Stimulated activated naive CD8-positive, alpha-beta T cell treated with anti-CD3 and anti-CD28 coated beads, Interleukin-15, Interleukin-2, amounts not matched to agents 100 ng/mL and 50 ng/mL, for 24 hours (primary cell): ENCODE measurements at regions not wholly inside any gene's neighbourhood (a gene's known extent, or its start where the extent isn't known, plus 50 kb on each side); places are given as distances from the start of the nearest gene placed in this dataset.

Experiments used
- H3K27ac Mint-ChIP-seq: one replicate; pipeline ENCODE4 v1.8.0; 2021; ENCODE audit warnings: mild to moderate bottlenecking, mixed read lengths
- H3K27me3 Mint-ChIP-seq: one replicate; pipeline ENCODE4 v1.8.0; 2021; ENCODE audit warnings: mixed read lengths
- H3K36me3 Mint-ChIP-seq: one replicate; pipeline ENCODE4 v1.8.0; 2021; ENCODE audit warnings: low read depth, mixed read lengths
- H3K4me1 Mint-ChIP-seq: one replicate; pipeline ENCODE4 v1.8.0; 2021; ENCODE audit warnings: low read depth, mixed read lengths
- H3K4me3 Mint-ChIP-seq: one replicate; pipeline ENCODE4 v1.8.0; 2021; ENCODE audit warnings: mild to moderate bottlenecking, mixed read lengths
- H3K9me3 Mint-ChIP-seq: one replicate; pipeline ENCODE4 v1.8.0; 2021; ENCODE audit warnings: mixed read lengths

DNA sequence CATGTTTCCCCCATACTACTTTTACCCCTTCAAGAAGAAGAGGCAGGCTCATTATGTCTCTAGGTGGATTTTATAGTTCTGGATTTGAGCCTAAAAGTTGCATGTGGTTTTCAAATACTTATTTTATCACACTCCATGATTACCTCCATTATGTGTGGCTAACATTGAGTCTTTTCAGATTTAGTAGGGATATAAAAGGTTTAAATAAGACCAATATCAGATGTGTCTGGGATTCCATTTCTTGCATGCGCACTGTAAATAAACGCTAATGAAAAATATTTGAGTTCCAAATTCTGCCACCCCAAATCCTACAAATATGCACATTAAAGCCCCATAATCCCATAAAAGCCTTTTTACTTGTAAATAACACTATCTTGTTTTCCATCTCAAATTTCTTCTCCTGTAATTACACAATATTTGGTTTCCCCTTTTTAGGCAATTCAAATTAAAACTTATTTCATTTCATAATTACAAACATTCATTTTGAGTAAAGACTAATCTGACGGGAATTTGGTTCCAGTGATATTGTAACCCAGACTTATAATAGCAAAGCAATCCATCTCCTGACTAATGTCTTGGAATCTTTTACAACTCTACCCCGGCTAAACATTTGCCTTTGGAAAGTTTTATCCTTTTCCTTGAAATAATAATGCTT, 600.0 kb downstream of the SLC4A3 start:
- no peaks in the 10 kb centered on the region for H3K27me3 Mint-ChIP-seq
- no peak overlapping the region for H3K27ac Mint-ChIP-seq
- peaks cover 6% of the 10 kb centered on the region for H3K9me3 Mint-ChIP-seq
- no peaks in the 10 kb centered on the region for H3K36me3 Mint-ChIP-seq
- H3K4me1 Mint-ChIP-seq: no peaks in the 10 kb centered on the region
- H3K4me3 Mint-ChIP-seq: no peak overlapping the region

DNA sequence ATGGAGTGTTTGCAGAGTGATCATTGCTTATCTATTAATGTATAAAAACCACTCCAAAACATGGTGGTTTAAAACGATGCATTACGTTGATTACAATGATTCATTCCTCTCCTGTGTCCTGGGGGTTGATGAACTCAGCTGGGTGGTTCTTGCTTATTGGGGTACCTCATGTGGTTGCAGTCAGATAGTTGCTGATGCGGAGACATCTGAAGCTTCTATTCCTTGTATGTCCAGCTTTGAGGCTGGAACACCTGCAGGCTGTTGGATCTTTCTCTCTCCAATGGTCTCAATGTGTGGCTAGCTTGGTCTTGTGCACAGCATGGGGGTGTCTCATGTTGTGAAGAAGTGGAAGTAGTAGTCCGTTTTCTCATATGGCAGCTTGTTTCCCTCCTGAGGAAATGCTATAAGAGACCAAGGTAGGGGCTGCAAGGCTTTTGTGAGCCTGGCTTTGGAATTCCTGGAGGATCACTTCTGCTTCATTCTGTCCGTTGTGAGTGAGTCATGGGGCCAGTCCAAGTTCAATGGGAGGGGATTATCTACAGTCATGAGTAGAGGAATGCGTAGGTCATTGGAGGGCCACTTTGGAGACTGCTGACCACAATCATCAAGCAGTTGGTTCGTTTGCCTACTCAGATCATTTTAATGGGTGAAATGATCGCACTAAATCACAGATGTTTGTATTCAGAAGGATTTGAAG, 601.0 kb downstream of the SLC4A3 start:
- Mint-ChIP-seq H3K4me3 (no peak overlapping the region), H3K9me3 (peaks cover 6% of the 10 kb centered on the region), H3K4me1 (no peaks in the 10 kb centered on the region), H3K27me3 (no peaks in the 10 kb centered on the region), H3K36me3 (no peaks in the 10 kb centered on the region), H3K27ac (no peak overlapping the region)

DNA sequence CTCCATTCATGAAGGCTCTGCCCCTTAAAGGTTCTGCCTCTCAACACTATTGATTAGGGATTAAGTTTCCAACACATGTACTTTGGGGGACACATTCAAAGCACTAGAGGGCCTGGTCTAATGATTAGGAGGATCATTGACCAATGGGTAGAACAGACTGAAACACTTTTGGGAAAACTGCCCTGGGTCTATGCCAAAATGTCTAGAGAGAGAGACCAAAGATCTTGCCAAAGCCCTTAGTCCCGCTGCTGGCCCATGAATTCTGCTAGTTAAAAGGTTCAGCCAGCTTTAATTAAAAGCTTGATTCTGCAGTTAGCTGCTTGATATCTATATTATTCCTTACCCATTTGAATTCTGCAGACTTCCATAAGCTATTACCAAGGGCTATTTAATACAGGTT, 613.2 kb downstream of the SLC4A3 start:
- no peak overlapping the region for H3K27ac Mint-ChIP-seq
- no peak overlapping the region for H3K4me3 Mint-ChIP-seq
- no peaks in the 10 kb centered on the region for H3K4me1 Mint-ChIP-seq
- no peaks in the 10 kb centered on the region for H3K27me3 Mint-ChIP-seq
- H3K9me3 Mint-ChIP-seq: peaks cover 8% of the 10 kb centered on the region
- H3K36me3 Mint-ChIP-seq: no peaks in the 10 kb centered on the region

DNA sequence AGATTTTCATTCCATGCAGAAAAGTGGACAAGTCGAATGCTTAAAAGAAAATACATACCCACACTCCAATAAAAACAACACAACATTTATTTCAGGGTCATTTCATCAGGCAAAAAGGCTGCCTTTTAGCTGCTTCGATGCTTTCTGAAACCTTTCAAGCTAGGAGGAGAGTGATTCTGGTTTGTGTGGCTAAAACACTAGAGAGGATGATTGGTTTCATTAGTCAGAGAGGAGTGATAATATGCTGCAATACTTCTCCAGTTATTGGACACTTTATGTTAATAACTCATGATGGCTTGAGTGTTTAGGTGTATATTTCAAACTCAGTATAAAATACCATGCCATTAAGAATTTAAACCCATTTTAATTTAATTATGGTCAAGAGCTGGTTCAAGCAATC, 614.0 kb downstream of the SLC4A3 start:
- Mint-ChIP-seq H3K9me3 (peaks cover 3% of the 10 kb centered on the region), H3K27me3 (no peaks in the 10 kb centered on the region), H3K27ac (no peak overlapping the region), H3K4me3 (no peak overlapping the region), H3K36me3 (no peaks in the 10 kb centered on the region), H3K4me1 (no peaks in the 10 kb centered on the region)

DNA sequence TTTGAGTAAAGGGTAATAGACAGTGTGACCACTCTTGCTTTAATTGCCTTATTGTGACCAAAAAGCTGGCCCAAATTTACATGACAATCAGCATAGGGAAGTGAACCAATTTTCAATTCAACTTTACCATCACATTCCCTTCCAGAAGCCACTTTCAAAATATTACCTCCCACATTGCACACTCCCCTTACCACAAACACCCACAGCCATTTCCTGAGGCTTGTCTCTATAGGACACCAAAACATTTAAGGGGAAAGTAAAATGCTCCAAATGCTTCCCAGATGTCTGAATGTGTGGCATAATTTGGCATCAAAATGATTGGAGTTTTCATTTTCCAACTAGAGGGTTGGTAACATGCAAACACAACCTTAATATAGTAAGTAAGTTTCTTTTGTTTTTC, 616.1 kb downstream of the SLC4A3 start:
- Mint-ChIP-seq H3K9me3 (no peaks in the 10 kb centered on the region), H3K36me3 (no peaks in the 10 kb centered on the region), H3K27me3 (no peaks in the 10 kb centered on the region), H3K4me3 (no peak overlapping the region), H3K4me1 (no peaks in the 10 kb centered on the region), H3K27ac (no peak overlapping the region)

DNA sequence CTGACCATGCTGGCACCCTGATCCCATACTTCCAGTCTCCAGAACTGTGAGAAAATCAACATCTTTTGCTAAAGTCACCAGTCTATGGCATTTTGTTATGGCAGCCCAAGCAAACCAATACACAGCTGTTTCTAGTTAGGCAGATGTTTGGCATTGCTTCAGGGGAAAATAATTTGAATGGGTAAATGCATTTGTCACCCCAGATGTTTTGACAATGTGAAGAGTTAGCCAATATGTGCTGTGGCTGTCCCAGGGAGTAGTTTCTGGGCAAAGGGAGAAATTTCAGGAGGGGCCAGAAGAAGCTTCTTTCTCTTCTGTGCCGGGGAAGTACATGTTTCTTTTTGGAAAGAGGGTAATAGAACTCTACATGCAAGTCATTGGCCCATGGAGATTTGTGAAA, 619.0 kb downstream of the SLC4A3 start:
- Mint-ChIP-seq H3K9me3 (no peaks in the 10 kb centered on the region), H3K27ac (no peak overlapping the region)

DNA sequence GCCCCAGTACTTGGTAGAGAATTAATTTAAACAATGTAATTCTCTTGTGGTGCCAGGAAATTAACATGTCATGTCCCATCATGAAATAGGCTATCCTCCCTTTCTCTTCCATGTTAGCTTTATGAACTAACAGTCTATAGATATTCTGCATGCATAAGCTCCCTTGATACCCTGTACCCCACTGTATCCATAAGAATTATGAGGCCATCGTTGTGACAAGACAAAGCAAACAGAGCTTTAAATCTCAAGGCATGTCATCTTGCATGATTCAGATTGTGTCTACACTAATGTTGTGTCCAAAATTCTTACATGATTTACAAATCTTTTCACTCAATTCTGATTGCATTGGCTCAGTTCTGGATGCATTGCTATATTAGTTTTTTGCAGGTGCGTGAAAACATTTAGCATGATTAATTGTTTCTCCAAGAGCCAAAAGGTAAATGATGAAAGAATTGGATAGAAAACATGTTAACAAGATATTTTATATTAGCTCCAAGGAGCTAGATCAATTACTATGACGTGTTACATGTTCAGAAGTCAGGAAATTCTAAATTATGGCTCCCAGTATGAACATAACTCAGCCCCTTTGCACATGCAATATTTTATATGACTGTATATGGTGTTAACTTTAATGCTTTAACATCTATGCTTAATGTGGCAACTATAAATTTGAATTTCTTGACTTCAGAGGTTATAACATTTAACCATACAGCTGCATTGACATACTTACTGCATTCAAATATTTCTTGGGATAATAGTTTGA, 620.3 kb downstream of the SLC4A3 start:
- no peaks in the 10 kb centered on the region for H3K4me1 Mint-ChIP-seq
- H3K9me3 Mint-ChIP-seq: no peaks in the 10 kb centered on the region
- H3K27ac Mint-ChIP-seq: no peak overlapping the region
- no peaks in the 10 kb centered on the region for H3K36me3 Mint-ChIP-seq
- no peaks in the 10 kb centered on the region for H3K27me3 Mint-ChIP-seq
- no peak overlapping the region for H3K4me3 Mint-ChIP-seq

More for the DNA sequence above, 619.0 kb downstream of the SLC4A3 start:
- no peaks in the 10 kb centered on the region for H3K36me3 Mint-ChIP-seq
- no peak overlapping the region for H3K4me3 Mint-ChIP-seq
- no peaks in the 10 kb centered on the region for H3K27me3 Mint-ChIP-seq
- H3K4me1 Mint-ChIP-seq: no peaks in the 10 kb centered on the region

DNA sequence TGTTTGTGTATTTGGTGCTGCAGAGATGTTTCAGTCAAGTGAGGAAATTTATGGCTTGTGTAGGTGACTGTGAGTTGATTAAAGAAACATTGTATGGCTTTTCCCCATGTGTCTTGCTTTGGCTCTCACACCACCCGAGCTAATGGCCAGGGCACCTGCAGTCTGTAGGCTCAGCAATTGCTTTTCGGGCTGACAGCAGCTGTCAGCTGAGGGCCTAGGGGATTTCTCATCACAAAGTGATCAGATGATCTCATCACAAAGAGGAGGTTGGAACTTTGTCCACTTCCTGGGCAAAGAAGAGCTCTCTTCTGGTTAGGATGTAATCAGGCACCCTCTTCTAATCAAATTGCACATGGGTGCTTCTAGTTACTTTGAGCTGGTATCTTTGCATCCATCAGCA, 632.2 kb downstream of the SLC4A3 start:
- Mint-ChIP-seq H3K36me3 (no peaks in the 10 kb centered on the region), H3K9me3 (no peaks in the 10 kb centered on the region), H3K27me3 (no peaks in the 10 kb centered on the region), H3K4me1 (no peaks in the 10 kb centered on the region), H3K27ac (no peak overlapping the region), H3K4me3 (no peak overlapping the region)

DNA sequence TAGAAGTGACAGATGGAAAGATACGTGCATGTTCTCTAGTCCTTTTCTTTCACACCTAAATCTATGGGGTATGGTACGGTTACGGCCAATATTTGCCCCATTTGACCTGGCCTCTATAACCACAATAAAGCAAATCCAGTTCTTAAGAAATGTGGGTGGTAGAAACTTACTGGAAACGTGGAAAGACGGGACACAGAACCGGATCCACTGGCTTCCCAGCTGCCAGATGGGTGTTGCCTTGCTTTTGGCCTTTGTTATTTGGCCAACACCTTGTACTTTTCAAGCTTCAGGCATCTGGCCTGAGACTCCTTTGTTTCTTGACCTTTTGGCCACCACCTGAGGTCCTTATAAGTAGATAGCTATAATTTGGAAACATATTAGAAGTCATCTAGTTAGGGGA, 635.9 kb downstream of the SLC4A3 start:
- H3K9me3 Mint-ChIP-seq: no peaks in the 10 kb centered on the region
- H3K4me3 Mint-ChIP-seq: no peak overlapping the region
- H3K4me1 Mint-ChIP-seq: no peaks in the 10 kb centered on the region
- no peak overlapping the region for H3K27ac Mint-ChIP-seq
- H3K36me3 Mint-ChIP-seq: no peaks in the 10 kb centered on the region
- no peaks in the 10 kb centered on the region for H3K27me3 Mint-ChIP-seq

DNA sequence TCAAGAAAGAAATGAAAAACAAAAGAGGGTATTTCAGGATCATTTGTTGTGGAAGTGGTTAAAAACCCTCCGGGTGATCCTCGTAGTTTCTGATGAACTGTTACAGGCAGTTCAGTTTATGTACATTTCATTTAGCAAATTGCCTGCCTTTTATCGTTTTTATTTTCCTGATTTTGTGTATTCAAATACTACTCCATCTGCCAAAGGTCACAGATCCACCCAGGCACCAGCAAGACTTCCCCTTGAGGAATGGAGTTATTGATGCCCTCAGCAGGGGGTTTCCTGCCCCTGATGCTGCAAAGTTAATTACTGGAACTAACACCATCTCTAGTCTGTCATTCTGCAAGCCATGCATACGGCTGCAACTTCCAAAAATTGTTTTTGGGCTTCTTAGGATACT, 641.9 kb downstream of the SLC4A3 start:
- Mint-ChIP-seq H3K27me3 (no peaks in the 10 kb centered on the region), H3K4me3 (no peak overlapping the region), H3K4me1 (no peaks in the 10 kb centered on the region), H3K27ac (no peak overlapping the region), H3K9me3 (no peaks in the 10 kb centered on the region), H3K36me3 (no peaks in the 10 kb centered on the region)

DNA sequence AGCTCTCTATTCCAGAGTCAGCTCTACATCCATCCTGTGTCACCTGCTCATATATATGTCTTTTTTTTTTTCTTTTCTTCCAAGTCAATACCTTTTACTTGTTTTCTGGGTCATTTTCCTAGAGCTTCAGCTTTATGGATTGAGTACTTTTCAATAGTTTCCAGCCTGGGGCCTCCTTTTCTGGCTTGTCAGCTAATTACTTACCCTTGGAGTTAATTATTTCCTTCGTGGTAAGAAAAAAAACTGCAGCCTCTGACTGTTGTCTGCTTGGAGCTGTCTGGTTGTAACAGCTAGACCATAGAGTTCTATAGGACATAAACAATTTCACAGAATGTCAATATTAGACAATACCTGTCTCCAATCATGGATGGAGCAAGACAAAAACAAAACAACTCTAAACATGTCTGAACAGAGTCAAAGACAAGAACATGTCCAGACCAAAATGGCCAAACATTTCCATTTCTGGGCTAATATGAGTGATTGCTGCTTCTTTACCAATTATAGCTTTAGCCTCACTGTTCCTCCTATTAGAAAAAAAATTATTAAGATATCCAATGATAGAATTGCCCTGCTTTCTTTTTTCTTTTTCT, 643.1 kb downstream of the SLC4A3 start:
- Mint-ChIP-seq H3K4me3 (no peak overlapping the region), H3K27ac (no peak overlapping the region), H3K9me3 (no peaks in the 10 kb centered on the region), H3K27me3 (no peaks in the 10 kb centered on the region), H3K4me1 (no peaks in the 10 kb centered on the region), H3K36me3 (no peaks in the 10 kb centered on the region)

DNA sequence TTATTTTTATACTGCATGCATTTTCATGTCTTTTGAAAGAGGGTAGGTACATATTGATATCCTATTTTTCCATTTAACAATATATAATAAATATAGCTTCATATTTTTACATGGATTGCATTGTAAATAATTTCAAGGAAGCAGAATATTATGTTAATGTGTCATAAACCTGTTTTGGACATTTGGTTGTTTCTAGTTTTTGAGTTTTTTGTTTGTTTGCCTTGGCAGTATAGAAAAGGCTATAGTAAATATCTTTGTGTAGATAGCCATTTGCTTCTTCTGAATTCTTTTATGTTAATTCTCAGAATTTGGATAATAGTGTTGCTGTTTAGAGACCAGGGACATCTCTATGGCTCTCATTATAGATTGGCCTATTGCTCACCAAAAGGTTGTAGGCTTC, 645.2 kb downstream of the SLC4A3 start:
- H3K9me3 Mint-ChIP-seq: no peaks in the 10 kb centered on the region
- H3K36me3 Mint-ChIP-seq: no peaks in the 10 kb centered on the region
- H3K27me3 Mint-ChIP-seq: no peaks in the 10 kb centered on the region
- no peak overlapping the region for H3K27ac Mint-ChIP-seq
- no peak overlapping the region for H3K4me3 Mint-ChIP-seq
- H3K4me1 Mint-ChIP-seq: no peaks in the 10 kb centered on the region

DNA sequence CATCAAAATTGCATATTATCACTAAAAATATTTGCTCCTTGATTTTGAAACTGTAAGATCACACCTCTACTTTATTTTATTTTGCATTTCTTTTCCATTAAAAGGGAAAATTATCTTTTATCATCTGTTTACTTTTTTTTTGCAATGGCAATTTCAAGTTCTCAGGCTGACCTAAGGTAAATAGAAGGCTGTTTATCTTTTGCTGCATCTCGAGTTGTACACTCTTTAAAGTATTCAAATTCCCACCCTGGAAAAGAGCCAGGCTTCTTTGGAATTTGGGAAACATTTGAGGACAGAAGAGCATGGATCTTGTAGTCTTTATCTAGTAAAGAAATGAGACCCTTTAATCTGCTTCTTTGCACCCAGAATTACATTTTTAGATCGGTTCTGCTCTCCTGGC, 645.7 kb downstream of the SLC4A3 start:
- no peaks in the 10 kb centered on the region for H3K9me3 Mint-ChIP-seq

DNA sequence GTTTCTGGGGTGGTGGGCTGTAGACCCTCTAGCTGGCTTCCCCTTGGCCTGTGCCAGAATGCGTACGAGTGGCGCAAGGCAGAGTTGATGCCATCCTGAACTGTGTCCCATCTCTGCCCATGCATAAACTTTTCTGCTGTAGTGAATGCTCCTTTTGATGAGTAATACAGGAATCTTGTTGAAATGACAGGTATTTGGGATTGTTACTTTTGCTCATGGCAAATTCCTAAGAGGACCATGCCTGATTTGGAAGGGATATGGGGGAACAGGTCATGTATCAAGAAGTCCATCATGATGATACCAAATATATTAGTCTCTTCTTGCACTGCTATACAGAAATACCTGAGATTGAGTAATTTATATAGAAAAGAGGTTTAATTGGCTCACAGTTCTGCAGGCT, 648.0 kb downstream of the SLC4A3 start:
- H3K27me3 Mint-ChIP-seq: no peaks in the 10 kb centered on the region
- no peak overlapping the region for H3K27ac Mint-ChIP-seq
- H3K9me3 Mint-ChIP-seq: no peaks in the 10 kb centered on the region
- no peaks in the 10 kb centered on the region for H3K36me3 Mint-ChIP-seq
- H3K4me1 Mint-ChIP-seq: no peaks in the 10 kb centered on the region
- no peak overlapping the region for H3K4me3 Mint-ChIP-seq

More for the DNA sequence above, 645.7 kb downstream of the SLC4A3 start:
- H3K36me3 Mint-ChIP-seq: no peaks in the 10 kb centered on the region
- no peak overlapping the region for H3K27ac Mint-ChIP-seq
- no peak overlapping the region for H3K4me3 Mint-ChIP-seq
- no peaks in the 10 kb centered on the region for H3K27me3 Mint-ChIP-seq
- no peaks in the 10 kb centered on the region for H3K4me1 Mint-ChIP-seq

DNA sequence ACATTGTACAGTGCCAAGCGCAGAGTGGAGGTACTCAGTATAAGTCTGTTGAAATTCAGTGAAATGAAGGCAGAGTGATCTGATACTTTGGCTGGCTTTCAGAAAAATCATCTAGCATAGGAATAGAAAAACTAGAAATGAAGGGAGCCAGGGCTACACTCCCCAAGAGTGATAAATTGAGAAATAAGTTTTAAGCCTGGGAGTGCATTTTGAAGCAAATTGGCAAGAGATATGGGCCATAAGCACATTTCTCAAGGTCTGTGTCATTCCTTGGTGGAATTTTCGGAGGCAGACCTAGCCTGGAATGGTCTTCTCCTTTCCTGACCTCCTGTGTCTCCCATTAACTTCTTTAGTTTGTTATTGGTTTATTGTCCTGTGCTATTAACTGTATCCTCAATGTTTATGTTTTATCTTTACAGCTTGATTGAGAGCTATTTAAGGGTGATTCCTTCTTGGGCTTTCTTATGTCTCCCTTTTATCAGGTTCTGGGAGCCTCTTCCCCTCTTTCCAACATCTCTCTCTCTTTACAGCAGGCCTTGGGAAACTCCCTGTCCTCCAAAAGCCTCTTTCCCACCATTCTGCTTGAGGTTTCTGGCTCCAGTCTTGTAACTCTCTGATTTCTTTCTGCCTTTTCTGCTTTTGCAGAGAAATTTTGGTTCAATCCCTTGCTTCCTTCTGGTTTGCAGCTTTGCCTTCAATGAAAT, 649.5 kb downstream of the SLC4A3 start:
- Mint-ChIP-seq H3K36me3 (no peaks in the 10 kb centered on the region), H3K27ac (no peak overlapping the region), H3K4me3 (no peak overlapping the region), H3K27me3 (no peaks in the 10 kb centered on the region), H3K9me3 (no peaks in the 10 kb centered on the region), H3K4me1 (no peaks in the 10 kb centered on the region)
